ENCODE measurements at regions not wholly inside any gene's neighbourhood (a gene's known extent, or its start where the extent isn't known, plus 50 kb on each side); places are given as distances from the start of the nearest gene placed in this dataset.

GRCh38 chr14:51318813-51319597 is 79.0 kb downstream of the TMX1 start:
- DNase-seq (ENCODE audit: extremely low spot score, unreplicated experiment) = no peak
- no peak overlapping the region for H3K4me3 Mint-ChIP-seq

GRCh38 chr14:51321036-51321435 is 81.0 kb downstream of the TMX1 start:
- Mint-ChIP-seq H3K4me3 (no peak overlapping the region), H3K9me3 (no peaks in the 10 kb centered on the region), H3K4me1 (ENCODE audit: unreplicated experiment) (peaks cover 10% of the 10 kb centered on the region), H3K27me3 (no peaks in the 10 kb centered on the region), H3K36me3 (no peaks in the 10 kb centered on the region), H3K27ac (no peak overlapping the region)
- no peak for TF ChIP-seq CTCF (conservative IDR thresholded peaks at IDR 0.05)
- no peak for DNase-seq (ENCODE audit: extremely low spot score, unreplicated experiment)

More at GRCh38 chr14:51318813-51319597, 79.0 kb downstream of the TMX1 start:
- H3K9me3 Mint-ChIP-seq = no peaks in the 10 kb centered on the region
- H3K27me3 Mint-ChIP-seq = no peaks in the 10 kb centered on the region
- H3K4me1 Mint-ChIP-seq (ENCODE audit: unreplicated experiment) = peaks cover 15% of the 10 kb centered on the region
- H3K27ac Mint-ChIP-seq = no peak overlapping the region
- no peak for TF ChIP-seq CTCF (conservative IDR thresholded peaks at IDR 0.05)
- H3K36me3 Mint-ChIP-seq = no peaks in the 10 kb centered on the region

- Mint-ChIP-seq H3K27me3 (peaks cover 5% of the 10 kb centered on the region), H3K4me3 (no peak overlapping the region), H3K27ac (no peak overlapping the region), H3K36me3 (no peaks in the 10 kb centered on the region), H3K4me1 (ENCODE audit: unreplicated experiment) (peaks cover 24% of the 10 kb centered on the region), H3K9me3 (no peaks in the 10 kb centered on the region)
- DNase-seq (ENCODE audit: extremely low spot score, unreplicated experiment) = no peak
- no peak for TF ChIP-seq CTCF (conservative IDR thresholded peaks at IDR 0.05)
Measured at GRCh38 chr14:51323492-51323891, 83.4 kb downstream of the TMX1 start.

- Mint-ChIP-seq H3K36me3 (no peaks in the 10 kb centered on the region), H3K4me1 (ENCODE audit: unreplicated experiment) (peaks cover 14% of the 10 kb centered on the region), H3K27ac (no peak overlapping the region), H3K27me3 (peaks cover 5% of the 10 kb centered on the region), H3K4me3 (no peak overlapping the region), H3K9me3 (no peaks in the 10 kb centered on the region)
- DNase-seq (ENCODE audit: extremely low spot score, unreplicated experiment) = no peak
- TF ChIP-seq CTCF (conservative IDR thresholded peaks at IDR 0.05) = no peak
Measured at GRCh38 chr14:51327376-51327775, 87.3 kb downstream of the TMX1 start.

GRCh38 chr14:51328064-51328771 is 88.2 kb downstream of the TMX1 start:
- Mint-ChIP-seq H3K27me3 (peaks cover 5% of the 10 kb centered on the region), H3K27ac (no peak overlapping the region), H3K4me1 (ENCODE audit: unreplicated experiment) (peaks cover 14% of the 10 kb centered on the region), H3K9me3 (no peaks in the 10 kb centered on the region), H3K4me3 (no peak overlapping the region), H3K36me3 (no peaks in the 10 kb centered on the region)
- DNase-seq (ENCODE audit: extremely low spot score, unreplicated experiment) = no peak
- no peak for TF ChIP-seq CTCF (conservative IDR thresholded peaks at IDR 0.05)
